ENCODE measurements at regions not wholly inside any gene's neighbourhood (a gene's known extent, or its start where the extent isn't known, plus 50 kb on each side); places are given as distances from the start of the nearest gene placed in this dataset.

- FAIRE-seq = no peak
Observed at GRCh38 chr5:110038297-110038997, 348.7 kb downstream of the MAN2A1 start.

GRCh38 chr5:110040178-110040577 is 350.5 kb downstream of the MAN2A1 start:
- no peak for FAIRE-seq

- no peak for FAIRE-seq
Observed at GRCh38 chr5:110043025-110043424, 353.3 kb downstream of the MAN2A1 start.

GRCh38 chr5:110045158-110045557 is 355.4 kb downstream of the MAN2A1 start:
- no peak for FAIRE-seq

- no peak for FAIRE-seq
Observed at GRCh38 chr5:110048491-110048890, 358.8 kb downstream of the MAN2A1 start.

GRCh38 chr5:110049816-110050215 is 360.1 kb downstream of the MAN2A1 start:
- FAIRE-seq = no peak

- FAIRE-seq = no peak
Observed at GRCh38 chr5:110050640-110051345, 361.1 kb downstream of the MAN2A1 start.

- FAIRE-seq = no peak
Observed at GRCh38 chr5:110053205-110053604, 363.5 kb downstream of the MAN2A1 start.

- FAIRE-seq = no peak
Observed at GRCh38 chr5:110053824-110054223, 364.1 kb downstream of the MAN2A1 start.

GRCh38 chr5:110054240-110054639 is 364.5 kb downstream of the MAN2A1 start:
- FAIRE-seq = no peak

- FAIRE-seq = no peak
Observed at GRCh38 chr5:110055302-110055701, 365.6 kb downstream of the MAN2A1 start.

- FAIRE-seq = no peak
Observed at GRCh38 chr5:110056580-110057114, 366.9 kb downstream of the MAN2A1 start.

GRCh38 chr5:110058175-110058574 is 368.4 kb downstream of the MAN2A1 start:
- FAIRE-seq = no peak

- FAIRE-seq = no peak
Observed at GRCh38 chr5:110062246-110062645, 372.5 kb downstream of the MAN2A1 start.

GRCh38 chr5:110063640-110064602 is 374.2 kb downstream of the MAN2A1 start:
- FAIRE-seq = no peak

GRCh38 chr5:110064603-110065268 is 375.0 kb downstream of the MAN2A1 start:
- no peak for FAIRE-seq

- no peak for FAIRE-seq
Observed at GRCh38 chr5:110070836-110071235, 381.1 kb downstream of the MAN2A1 start.

- FAIRE-seq = no peak
Observed at GRCh38 chr5:110072651-110073050, 382.9 kb downstream of the MAN2A1 start.

- no peak for FAIRE-seq
Observed at GRCh38 chr5:110073534-110073933, 383.8 kb downstream of the MAN2A1 start.

- no peak for FAIRE-seq
Observed at GRCh38 chr5:110075656-110076055, 385.9 kb downstream of the MAN2A1 start.

- no peak for FAIRE-seq
Observed at GRCh38 chr5:110077147-110077546, 387.4 kb downstream of the MAN2A1 start.

GRCh38 chr5:110082194-110082593 is 392.5 kb downstream of the MAN2A1 start:
- no peak for FAIRE-seq

GRCh38 chr5:110082863-110083262 is 393.1 kb downstream of the MAN2A1 start:
- no peak for FAIRE-seq
